ENCODE measurements at regions not wholly inside any gene's neighbourhood (a gene's known extent, or its start where the extent isn't known, plus 50 kb on each side); places are given as distances from the start of the nearest gene placed in this dataset.

DNA sequence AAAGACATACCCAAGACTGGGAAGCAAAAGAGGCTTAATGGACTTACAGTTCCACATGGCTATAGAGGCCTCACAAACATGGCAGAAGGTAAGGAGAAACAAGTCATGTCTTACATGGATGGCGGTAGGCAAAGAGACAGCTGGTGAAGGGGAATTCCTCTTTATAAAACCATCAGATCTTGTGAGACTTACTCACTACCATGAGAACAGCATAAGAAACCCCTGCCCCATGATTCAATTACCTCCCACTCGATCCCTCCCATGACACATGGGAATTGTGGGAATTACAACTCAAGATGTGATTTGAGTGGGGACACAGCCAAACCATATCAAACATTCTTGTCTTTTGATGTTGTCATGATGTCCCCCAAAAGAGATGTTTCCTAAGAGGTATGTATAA lies 103.3 kb downstream of the DUSP10 start:
- Histone ChIP-seq H3K27ac (no peak overlapping the region), H3K27me3 (no peaks in the 10 kb centered on the region), H3K4me1 (peaks cover 19% of the 10 kb centered on the region), H3K9me3 (no peaks in the 10 kb centered on the region), H3K36me3 (ENCODE audit: low read depth, missing control alignments) (no peaks in the 10 kb centered on the region), H3K4me3 (no peak overlapping the region)
- intact Hi-C loops (cut with DNase I; ENCODE audit: low total_unique reads) = no loop called here
- WGBS, 2 donors = 93 to 98% methylated on average over 2 of the region's 2 CpGs
- no peak for TF ChIP-seq POLR2A (IDR thresholded peaks at IDR 0.05)
- TF ChIP-seq, protein P1, sequence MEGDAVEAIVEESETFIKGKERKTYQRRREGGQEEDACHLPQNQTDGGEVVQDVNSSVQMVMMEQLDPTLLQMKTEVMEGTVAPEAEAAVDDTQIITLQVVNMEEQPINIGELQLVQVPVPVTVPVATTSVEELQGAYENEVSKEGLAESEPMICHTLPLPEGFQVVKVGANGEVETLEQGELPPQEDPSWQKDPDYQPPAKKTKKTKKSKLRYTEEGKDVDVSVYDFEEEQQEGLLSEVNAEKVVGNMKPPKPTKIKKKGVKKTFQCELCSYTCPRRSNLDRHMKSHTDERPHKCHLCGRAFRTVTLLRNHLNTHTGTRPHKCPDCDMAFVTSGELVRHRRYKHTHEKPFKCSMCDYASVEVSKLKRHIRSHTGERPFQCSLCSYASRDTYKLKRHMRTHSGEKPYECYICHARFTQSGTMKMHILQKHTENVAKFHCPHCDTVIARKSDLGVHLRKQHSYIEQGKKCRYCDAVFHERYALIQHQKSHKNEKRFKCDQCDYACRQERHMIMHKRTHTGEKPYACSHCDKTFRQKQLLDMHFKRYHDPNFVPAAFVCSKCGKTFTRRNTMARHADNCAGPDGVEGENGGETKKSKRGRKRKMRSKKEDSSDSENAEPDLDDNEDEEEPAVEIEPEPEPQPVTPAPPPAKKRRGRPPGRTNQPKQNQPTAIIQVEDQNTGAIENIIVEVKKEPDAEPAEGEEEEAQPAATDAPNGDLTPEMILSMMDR (IDR thresholded peaks at IDR 0.05) = no peak
- DNase-seq = no peak

DNA sequence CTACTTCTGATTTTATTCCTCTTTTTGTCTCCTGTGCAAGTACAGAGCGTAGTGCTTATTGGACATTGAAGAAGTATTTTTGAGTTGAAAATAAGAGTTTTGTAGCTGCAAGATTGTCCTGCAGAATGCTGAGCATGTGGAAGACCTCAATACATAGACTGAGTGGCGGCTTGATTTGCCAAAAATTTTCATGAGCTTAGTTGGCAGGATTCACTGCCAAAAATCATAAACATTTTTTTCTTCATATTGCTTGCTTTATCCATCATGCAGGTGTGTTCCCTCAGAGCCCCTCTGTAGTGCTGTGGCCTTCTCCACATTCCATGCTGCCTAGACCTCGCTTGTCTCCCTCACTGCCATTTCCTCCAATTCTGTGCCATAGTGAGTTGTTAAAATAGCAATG lies 100.1 kb downstream of the DUSP10 start:
- no peak overlapping the region for H3K4me3 ChIP-seq
- intact Hi-C loops (cut with DNase I; ENCODE audit: low total_unique reads) = no loop called here
- H3K27me3 ChIP-seq = no peaks in the 10 kb centered on the region
- H3K9me3 ChIP-seq = no peaks in the 10 kb centered on the region
- H3K27ac ChIP-seq = no peak overlapping the region
- H3K4me1 ChIP-seq = peaks cover 9% of the 10 kb centered on the region
- 92 to 98% methylated on average over 3 of the region's 3 CpGs for whole genome bisulfite sequencing, 2 donors
- no peak for DNase-seq
- TF ChIP-seq POLR2A (IDR thresholded peaks at IDR 0.05) = no peak
- TF ChIP-seq, protein P1 (IDR thresholded peaks at IDR 0.05) = no peak
- no peaks in the 10 kb centered on the region for H3K36me3 ChIP-seq (ENCODE audit: low read depth, missing control alignments)

DNA sequence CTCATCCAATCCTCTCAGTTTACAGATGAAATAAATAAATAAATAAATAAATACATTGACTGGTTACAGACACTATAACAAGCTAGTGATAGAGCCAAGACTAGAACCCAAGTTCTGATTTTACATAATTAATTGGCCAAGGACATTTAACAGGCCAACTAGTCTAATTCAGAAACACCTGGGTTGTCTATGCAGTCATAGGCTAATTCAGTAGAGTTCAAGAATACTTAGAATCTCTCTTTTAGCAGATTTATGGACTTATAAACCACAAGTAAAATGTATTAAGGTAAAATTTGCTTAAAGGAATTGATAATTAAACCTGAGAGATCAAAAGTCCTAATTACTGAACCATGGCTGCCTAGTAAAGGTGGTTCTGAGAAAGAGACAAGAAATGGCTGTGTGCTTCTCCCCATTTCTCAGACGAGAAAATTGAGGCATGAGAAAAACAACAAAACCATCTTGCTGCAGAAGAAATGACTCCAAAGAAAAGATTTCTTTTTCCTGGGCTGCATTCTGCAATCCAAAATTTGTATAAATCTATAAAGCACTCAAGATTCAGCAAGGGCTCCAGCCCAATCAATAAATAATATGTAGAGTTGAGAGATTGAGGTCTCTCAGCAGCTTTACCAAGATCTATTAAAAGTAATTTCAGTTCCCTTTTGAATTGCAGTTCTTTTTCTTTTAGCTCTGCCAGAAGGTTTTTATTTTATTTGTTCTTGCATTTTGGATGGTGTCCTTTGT lies 98.3 kb downstream of the DUSP10 start:
- intact Hi-C loops (cut with DNase I; ENCODE audit: low total_unique reads) = no loop called here
- no peak for DNase-seq
- 52 to 58% methylated on average over 1 of the region's 1 CpG for whole genome bisulfite sequencing, 2 donors

GRCh38 chr1:221644145-221644448 lies 97.8 kb downstream of the DUSP10 start:
- no peak for DNase-seq
- Histone ChIP-seq H3K27ac (no peak overlapping the region), H3K4me1 (no peaks in the 10 kb centered on the region), H3K27me3 (no peaks in the 10 kb centered on the region), H3K36me3 (ENCODE audit: low read depth, missing control alignments) (no peaks in the 10 kb centered on the region), H3K9me3 (no peaks in the 10 kb centered on the region), H3K4me3 (no peak overlapping the region)
- no peak for TF ChIP-seq POLR2A (IDR thresholded peaks at IDR 0.05)
- TF ChIP-seq, protein P1 (IDR thresholded peaks at IDR 0.05) = no peak
- 49 to 56% methylated on average over 3 of the region's 3 CpGs for WGBS, 2 donors
- intact Hi-C loops (cut with DNase I; ENCODE audit: low total_unique reads) = no loop called here

More for the DNA sequence above, 98.3 kb downstream of the DUSP10 start:
- H3K4me3 ChIP-seq = no peak overlapping the region
- H3K27ac ChIP-seq = no peak overlapping the region
- TF ChIP-seq, protein P1 (IDR thresholded peaks at IDR 0.05) = no peak
- TF ChIP-seq POLR2A (IDR thresholded peaks at IDR 0.05) = no peak
- H3K4me1 ChIP-seq = no peaks in the 10 kb centered on the region
- no peaks in the 10 kb centered on the region for H3K36me3 ChIP-seq (ENCODE audit: low read depth, missing control alignments)
- H3K27me3 ChIP-seq = no peaks in the 10 kb centered on the region
- no peaks in the 10 kb centered on the region for H3K9me3 ChIP-seq

DNA sequence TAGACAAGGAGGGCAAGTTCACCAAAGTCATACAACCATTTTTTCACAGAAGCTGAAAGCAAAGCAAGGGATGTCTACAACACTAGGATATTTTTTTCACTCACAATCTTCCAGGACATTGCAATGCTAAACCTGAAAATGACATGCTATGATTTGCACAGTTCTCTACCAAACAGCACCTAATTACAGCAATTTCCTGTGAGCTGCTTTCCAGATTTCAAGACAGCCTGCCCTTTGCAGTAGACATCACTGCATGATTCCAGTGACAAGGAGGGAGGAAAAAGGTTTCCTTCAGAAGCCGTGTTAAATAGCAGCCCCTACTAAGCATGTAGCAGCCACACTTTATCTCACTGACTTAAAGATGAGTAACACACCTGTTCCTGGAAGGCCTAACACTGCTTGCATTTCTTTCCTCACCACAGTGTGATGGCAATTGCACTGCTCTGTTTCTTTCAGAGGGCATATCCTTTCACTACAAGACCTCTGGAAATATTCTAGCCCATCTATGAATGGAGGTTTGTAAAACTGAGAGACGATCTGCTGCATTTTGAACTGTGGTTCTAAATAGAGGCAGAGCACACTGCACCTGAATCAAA lies 97.1 kb downstream of the DUSP10 start:
- H3K9me3 ChIP-seq = no peaks in the 10 kb centered on the region
- H3K27me3 ChIP-seq = no peaks in the 10 kb centered on the region
- TF ChIP-seq, protein P1 (IDR thresholded peaks at IDR 0.05) = no peak
- TF ChIP-seq POLR2A (IDR thresholded peaks at IDR 0.05) = no peak
- H3K4me3 ChIP-seq = no peak overlapping the region
- H3K4me1 ChIP-seq = no peaks in the 10 kb centered on the region
- 77 to 79% methylated on average over 2 of the region's 2 CpGs for WGBS, 2 donors
- no peaks in the 10 kb centered on the region for H3K36me3 ChIP-seq (ENCODE audit: low read depth, missing control alignments)
- DNase-seq = no peak
- intact Hi-C loops (cut with DNase I; ENCODE audit: low total_unique reads) = no loop called here
- H3K27ac ChIP-seq = no peak overlapping the region

All from testis (tissue), 2 donors.